GM10248 (cell line): ENCODE measurements at regions not wholly inside any gene's neighbourhood (a gene's known extent, or its start where the extent isn't known, plus 50 kb on each side); places are given as distances from the start of the nearest gene placed in this dataset.

Experiments used
- CTCF ChIA-PET: fragments of 300-600 bp; sonication (Branson Sonifier 250); formaldehyde crosslinking; extraction: SDS; loops from one replicate; lab custom pipeline; 2021; ENCODE audit warnings: antibody characterized with exemption; lab: Yijun Ruan, JAX
- POLR2A ChIA-PET: fragments of 350-650 bp; sonication (Branson Sonifier 250); formaldehyde crosslinking; extraction: SDS; loops from one replicate; lab custom pipeline; 2020; ENCODE audit warnings: antibody characterized with exemption; lab: Yijun Ruan, JAX
- DNase-seq: peaks from one replicate; pipeline ENCODE4 v3.0.0; 2012; ENCODE audit errors: extremely low spot score
- CTCF ChIP-seq: IDR thresholded peaks from 2 replicates; pipeline ENCODE4 v1.5.1; 2012; ENCODE audit warnings: mild to moderate bottlenecking, low read depth; ENCODE audit errors: extremely low read depth, missing control alignments, control extremely low read depth

- TF ChIP-seq CTCF: no peak
Observed at GRCh38 chr5:34597034-34598027, 58.8 kb upstream of the RAI14 start.

GRCh38 chr5:34598177-34598794 is 57.8 kb upstream of the RAI14 start:
- no peak for DNase-seq
- CTCF ChIA-PET: interaction anchor here (0.9 to 1.3 kb wide), 2 partner anchors 11 to 23 kb away, joined by 3 read pairs; no protein-coding TSS in a partner anchor
- POLR2A ChIA-PET: no interaction called here
- no peak for TF ChIP-seq CTCF

More at GRCh38 chr5:34597034-34598027, 58.8 kb upstream of the RAI14 start:
- POLR2A ChIA-PET: no interaction called here
- no peak for DNase-seq
- CTCF ChIA-PET: no interaction called here

GRCh38 chr5:34599471-34600117 is 56.5 kb upstream of the RAI14 start:
- no peak for DNase-seq
- ChIA-PET POLR2A (no interaction called here), CTCF (interaction anchor here (0.9 to 1.3 kb wide), 2 partner anchors 12 to 22 kb away, joined by 3 read pairs; no protein-coding TSS in a partner anchor)
- no peak for TF ChIP-seq CTCF

- DNase-seq: no peak
- ChIA-PET POLR2A (no interaction called here), CTCF (no interaction called here)
- TF ChIP-seq CTCF: no peak
Observed at GRCh38 chr5:34600118-34600493, 56.0 kb upstream of the RAI14 start.

GRCh38 chr5:34603378-34603777 is 52.8 kb upstream of the RAI14 start:
- ChIA-PET POLR2A (no interaction called here), CTCF (interaction anchor here (1.2 to 2.0 kb wide), 4 partner anchors 13 to 105 kb away, joined by 3 to 9 read pairs (median 3); no protein-coding TSS in a partner anchor)
- TF ChIP-seq CTCF: no peak
- no peak for DNase-seq

GRCh38 chr5:34604119-34604675 is 51.9 kb upstream of the RAI14 start:
- DNase-seq: no peak
- POLR2A ChIA-PET: no interaction called here
- CTCF ChIA-PET: interaction anchor here (1.4 to 2.0 kb wide), 2 partner anchors 12 to 18 kb away, joined by 3 to 9 read pairs; no protein-coding TSS in a partner anchor
- no peak for TF ChIP-seq CTCF
